OCI-LY7 (cell line): ENCODE measurements at regions not wholly inside any gene's neighbourhood (a gene's known extent, or its start where the extent isn't known, plus 50 kb on each side); places are given as distances from the start of the nearest gene placed in this dataset.

Source experiments
- CTCF ChIP-seq: fragments of 200-600 bp; sonication (generic); conservative IDR thresholded peaks from 2 replicates; pipeline ENCODE4 v1.5.1; 2014; ENCODE audit warnings: mild to moderate bottlenecking, antibody characterized with exemption, low read length, moderate library complexity, mixed read lengths
- EZH2phosphoT487 ChIP-seq: fragments of 200-600 bp; sonication (generic); IDR thresholded peaks from 2 replicates; pipeline ENCODE4 v1.6.1; 2018; ENCODE audit warnings: low read depth, borderline replicate concordance, mild to moderate bottlenecking, mixed run types, antibody characterized with exemption, low read length, moderate library complexity, mixed read lengths

GRCh38 chr7:53984776-53985175 is 557.4 kb upstream of the VSTM2A start:
- TF ChIP-seq CTCF (no peak), EZH2phosphoT487 (no peak)
